Hepatocyte (in vitro differentiated cells): ENCODE measurements at regions not wholly inside any gene's neighbourhood (a gene's known extent, or its start where the extent isn't known, plus 50 kb on each side); places are given as distances from the start of the nearest gene placed in this dataset.

Experiments
- DNase-seq: peaks from one replicate; pipeline ENCODE4 v3.0.0-alpha.2; 2016; ENCODE audit warnings: low spot score
- H2AFZ ChIP-seq: fragments of 200-600 bp; sonication (generic); 2 replicates; pipeline ENCODE4 v1.6.0; 2016; ENCODE audit warnings: antibody characterized with exemption, mild to moderate bottlenecking
- H3K27ac ChIP-seq: fragments of 200-600 bp; sonication (generic); 2 replicates; pipeline ENCODE4 v1.5.1; 2016; ENCODE audit warnings: mild to moderate bottlenecking
- H3K27me3 ChIP-seq: fragments of 200-600 bp; sonication (generic); 2 replicates; pipeline ENCODE4 v1.6.1; 2016
- H3K36me3 ChIP-seq: fragments of 200-600 bp; sonication (generic); replicated peaks from 2 replicates; pipeline ENCODE4 v1.5.1; 2016; ENCODE audit warnings: low read depth; ENCODE audit not compliant: insufficient read depth
- H3K4me1 ChIP-seq: fragments of 200-600 bp; sonication (generic); 2 replicates; pipeline ENCODE4 v1.5.1; 2016; ENCODE audit warnings: mild to moderate bottlenecking, moderate library complexity; ENCODE audit not compliant: insufficient read depth
- H3K4me2 ChIP-seq: fragments of 200-600 bp; sonication (generic); 2 replicates; pipeline ENCODE4 v1.6.0; 2016
- H3K4me3 ChIP-seq: fragments of 200-600 bp; sonication (generic); 2 replicates; pipeline ENCODE4 v1.5.1; 2016; ENCODE audit warnings: mild to moderate bottlenecking
- H3K79me2 ChIP-seq: fragments of 200-600 bp; sonication (generic); 2 replicates; pipeline ENCODE4 v1.6.0; 2017; ENCODE audit warnings: mild to moderate bottlenecking
- H3K9me2 ChIP-seq: fragments of 200-600 bp; sonication (generic); replicated peaks from 2 replicates; pipeline ENCODE4 v1.6.0; 2017; ENCODE audit warnings: mild to moderate bottlenecking; ENCODE audit not compliant: insufficient read depth
- H3K9me3 ChIP-seq: fragments of 200-600 bp; sonication (generic); 2 replicates; pipeline ENCODE4 v1.5.1; 2016; ENCODE audit warnings: low read depth, mild to moderate bottlenecking
- H4K20me1 ChIP-seq: fragments of 200-600 bp; sonication (generic); 2 replicates; pipeline ENCODE4 v1.6.0; 2016; ENCODE audit warnings: mild to moderate bottlenecking; ENCODE audit not compliant: insufficient read depth, poor library complexity, severe bottlenecking
- CTCF ChIP-seq: fragments of 200-600 bp; sonication (generic); IDR thresholded peaks from 2 replicates; pipeline ENCODE4 v1.5.1; 2016; ENCODE audit warnings: antibody characterized with exemption, mild to moderate bottlenecking; ENCODE audit not compliant: poor library complexity
- EZH2 ChIP-seq: fragments of 200-600 bp; sonication (generic); IDR thresholded peaks from 2 replicates; pipeline ENCODE4 v1.6.1; 2016; ENCODE audit warnings: antibody characterized with exemption, mild to moderate bottlenecking, borderline replicate concordance
- EZH2phosphoT487 ChIP-seq: fragments of 200-600 bp; sonication (generic); IDR thresholded peaks from one replicate; pipeline ENCODE4 v1.6.1; 2018; ENCODE audit warnings: antibody characterized with exemption, mild to moderate bottlenecking, low read depth, moderate library complexity; ENCODE audit not compliant: unreplicated experiment, severe bottlenecking
- WGBS: methylation state at CpG from one replicate; pipeline ENCODE4 v1.1.6; 2016; ENCODE audit warnings: low lambda C conversion rate; ENCODE audit errors: missing lambda C conversion rate; 5-methylcytosine and 5-hydroxymethylcytosine counted together

GRCh38 chr18:57891707-57892391 is 88.7 kb upstream of the ATP8B1 start:
- Histone ChIP-seq H3K27me3 (no peaks in the 10 kb centered on the region), H3K4me3 (no peak overlapping the region), H3K36me3 (no peaks in the 10 kb centered on the region), H3K4me2 (no peak overlapping the region), H3K27ac (no peak overlapping the region), H3K4me1 (no peaks in the 10 kb centered on the region), H4K20me1 (no peaks in the 10 kb centered on the region), H2AFZ (no peak overlapping the region), H3K9me3 (no peaks in the 10 kb centered on the region), H3K9me2 (no peaks in the 10 kb centered on the region), H3K79me2 (no peaks in the 10 kb centered on the region)
- 85% methylated on average over 2 of the region's 2 CpGs for WGBS
- TF ChIP-seq EZH2phosphoT487, result no peak
- no peak for TF ChIP-seq CTCF
- TF ChIP-seq EZH2, result no peak
- no peak for DNase-seq

GRCh38 chr18:57890266-57890665 is 87.2 kb upstream of the ATP8B1 start:
- TF ChIP-seq EZH2phosphoT487 (no peak), EZH2 (no peak), CTCF (no peak)

GRCh38 chr18:57889841-57890240 is 86.7 kb upstream of the ATP8B1 start:
- no peaks in the 10 kb centered on the region for H4K20me1 ChIP-seq
- no peak for TF ChIP-seq EZH2
- TF ChIP-seq EZH2phosphoT487, result no peak
- TF ChIP-seq CTCF, result no peak
- no peaks in the 10 kb centered on the region for H3K4me1 ChIP-seq
- WGBS, result 81% methylated on average over 1 of the region's 1 CpG
- no peaks in the 10 kb centered on the region for H3K79me2 ChIP-seq
- DNase-seq, result no peak
- no peaks in the 10 kb centered on the region for H3K9me2 ChIP-seq
- H3K4me2 ChIP-seq, result no peak overlapping the region
- H3K27me3 ChIP-seq, result no peaks in the 10 kb centered on the region
- no peaks in the 10 kb centered on the region for H3K9me3 ChIP-seq
- H2AFZ ChIP-seq, result no peak overlapping the region
- H3K4me3 ChIP-seq, result no peak overlapping the region
- no peak overlapping the region for H3K27ac ChIP-seq
- no peaks in the 10 kb centered on the region for H3K36me3 ChIP-seq

More at GRCh38 chr18:57890266-57890665, 87.2 kb upstream of the ATP8B1 start:
- Histone ChIP-seq H3K27ac (no peak overlapping the region), H4K20me1 (no peaks in the 10 kb centered on the region), H2AFZ (no peak overlapping the region), H3K36me3 (no peaks in the 10 kb centered on the region), H3K27me3 (no peaks in the 10 kb centered on the region), H3K4me3 (no peak overlapping the region), H3K79me2 (no peaks in the 10 kb centered on the region), H3K9me2 (no peaks in the 10 kb centered on the region), H3K9me3 (no peaks in the 10 kb centered on the region), H3K4me2 (no peak overlapping the region), H3K4me1 (no peaks in the 10 kb centered on the region)
- DNase-seq, result no peak
- WGBS, result 91% methylated on average over 3 of the region's 3 CpGs
